Germinal center (tissue), 1 donor: ENCODE measurements at regions not wholly inside any gene's neighbourhood (a gene's known extent, or its start where the extent isn't known, plus 50 kb on each side); places are given as distances from the start of the nearest gene placed in this dataset.

Source experiments
- DNase-seq: peaks from one replicate; pipeline ENCODE4 v3.0.0; 2012; ENCODE audit warnings: mixed read lengths, low spot score

DNA sequence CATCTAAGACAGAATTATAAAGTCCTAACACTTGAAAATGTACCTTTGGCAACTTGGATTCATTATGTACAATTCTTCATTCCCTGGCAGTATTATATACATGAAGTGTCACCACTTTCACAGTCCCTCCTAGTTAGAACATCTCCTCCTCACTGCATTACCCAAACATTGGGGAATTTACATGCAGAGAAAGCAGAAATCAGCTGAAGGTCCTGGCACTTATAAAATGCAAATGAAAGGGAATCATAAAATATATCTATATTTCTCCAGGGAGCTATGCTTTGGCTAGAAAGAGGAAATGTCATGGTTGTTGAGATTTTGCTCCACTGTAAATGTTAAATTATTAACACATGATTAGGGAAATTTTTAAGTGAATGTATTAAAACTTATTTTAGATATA is 835.6 kb upstream of the SLIT2 start:
- no peak for DNase-seq

GRCh38 chr4:19408490-19408889 is 843.2 kb upstream of the SLIT2 start:
- no peak for DNase-seq

DNA sequence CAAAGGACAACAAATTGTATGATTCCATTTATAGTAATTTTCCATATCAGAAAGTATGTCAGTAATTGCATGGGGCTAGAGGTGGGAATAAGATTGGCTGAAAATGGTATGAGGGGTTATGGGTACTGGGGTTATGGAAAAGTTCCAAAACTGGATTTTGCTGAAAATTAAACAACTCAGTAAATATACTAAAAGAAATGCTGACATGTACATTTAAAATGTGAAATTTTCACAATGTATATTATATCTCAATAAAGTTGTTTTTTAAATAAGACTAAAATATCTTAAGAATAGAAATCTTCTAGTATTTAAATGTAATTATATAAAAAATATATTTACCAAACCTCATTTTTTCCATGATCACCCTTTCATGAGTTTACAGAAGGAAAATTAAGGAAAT is 844.9 kb upstream of the SLIT2 start:
- no peak for DNase-seq

DNA sequence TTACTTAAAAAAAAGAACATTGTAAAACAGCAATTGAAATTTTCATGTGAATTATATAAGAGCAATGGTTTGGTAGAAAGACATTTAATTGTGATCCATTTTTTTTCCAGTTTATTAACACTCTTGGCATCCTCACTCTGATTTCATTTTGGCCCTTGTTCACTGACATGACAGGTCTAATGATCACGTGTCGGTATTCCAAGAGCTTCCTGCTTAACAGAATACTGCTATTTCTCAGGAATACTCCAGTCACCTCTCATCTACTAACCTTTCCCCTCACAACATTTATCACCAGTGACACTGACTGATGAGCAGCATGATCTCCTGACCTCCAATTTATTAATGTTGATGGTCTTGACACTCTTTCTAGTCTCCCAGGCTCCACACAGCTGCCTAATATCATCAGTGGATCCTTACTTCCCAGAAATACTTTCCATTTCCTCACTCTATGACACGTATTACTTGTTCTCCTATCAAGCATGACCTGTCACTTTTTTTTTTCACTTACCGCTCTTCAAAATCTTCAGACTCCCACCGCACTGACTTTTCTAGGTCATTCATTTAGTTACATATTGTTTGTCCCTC is 847.8 kb upstream of the SLIT2 start:
- no peak for DNase-seq

DNA sequence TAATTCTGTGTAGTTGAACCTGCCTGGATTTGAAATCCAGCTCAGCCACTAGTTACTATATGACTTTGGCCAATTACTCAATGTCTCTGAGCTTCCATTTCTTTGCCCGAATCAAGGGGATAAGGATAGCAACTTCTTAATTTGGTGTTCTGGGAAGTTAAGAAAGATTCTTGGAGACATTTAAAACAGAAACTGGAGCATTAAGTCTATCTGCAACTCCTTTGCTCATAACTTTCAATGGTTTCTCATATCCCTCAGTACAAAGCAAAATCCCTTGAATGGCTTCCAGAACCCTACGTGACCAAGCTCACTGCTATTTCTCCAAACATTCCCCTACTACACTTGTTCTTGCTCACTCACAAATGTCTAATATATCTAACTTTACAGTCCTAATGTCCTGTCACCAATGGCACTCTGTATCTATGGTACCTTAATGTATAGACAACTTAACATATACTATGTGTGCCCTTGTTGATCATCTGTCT is 849.1 kb upstream of the SLIT2 start:
- no peak for DNase-seq

DNA sequence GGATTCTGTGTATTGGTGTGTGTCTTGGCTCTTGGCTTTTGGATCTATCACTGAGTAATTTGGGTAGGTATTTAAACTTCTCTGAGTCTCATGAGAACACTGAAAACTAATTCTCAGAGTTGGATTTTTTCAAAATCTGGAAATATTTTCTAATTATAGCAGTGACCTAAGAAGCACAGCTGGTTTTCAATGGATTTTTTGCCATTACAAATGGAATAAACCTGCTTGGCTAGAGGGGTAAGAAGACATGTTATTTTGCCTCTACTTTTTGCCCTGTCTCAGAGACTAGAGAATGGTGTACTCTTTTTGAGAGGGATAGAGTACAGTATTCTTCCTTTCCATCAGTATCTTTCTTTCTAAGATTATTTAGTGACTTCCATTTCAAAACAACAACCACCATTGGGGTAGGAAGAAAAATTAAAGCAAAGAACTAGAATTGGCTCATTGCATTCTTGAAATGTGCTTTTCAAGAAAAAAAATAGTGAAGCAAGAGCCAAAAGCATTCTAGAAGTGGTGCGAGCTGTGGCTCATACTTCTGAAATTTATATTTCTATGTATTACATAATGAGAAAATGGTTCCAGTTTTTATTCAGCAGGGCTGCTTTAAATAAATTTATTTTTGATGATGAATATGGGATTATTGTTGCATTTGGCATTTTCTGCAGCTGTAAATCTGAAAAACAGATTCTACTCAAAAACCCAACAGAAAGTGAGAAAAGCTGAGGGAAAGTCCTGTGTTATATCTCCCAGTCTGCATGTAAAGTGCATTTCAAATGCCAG is 850.2 kb upstream of the SLIT2 start:
- DNase-seq = no peak

GRCh38 chr4:19400820-19401219 is 850.9 kb upstream of the SLIT2 start:
- no peak for DNase-seq

DNA sequence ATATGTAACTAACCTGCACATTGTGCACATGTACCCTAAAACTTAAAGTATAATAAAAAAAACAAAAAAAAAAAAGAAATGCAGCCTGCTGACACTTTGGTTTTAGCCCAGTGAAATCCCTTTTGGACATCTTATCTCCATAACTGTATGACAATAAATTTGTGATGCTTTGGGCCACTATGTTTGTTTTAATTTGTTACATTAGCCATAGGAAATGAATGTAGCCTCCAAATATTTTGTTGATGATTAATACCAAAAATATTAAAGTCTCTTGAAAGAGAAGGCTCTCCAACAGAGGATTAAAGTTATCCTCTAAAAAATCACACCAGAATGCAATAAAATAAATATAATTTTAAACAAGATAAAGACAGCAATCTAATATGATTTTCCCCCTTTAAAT is 852.7 kb upstream of the SLIT2 start:
- DNase-seq = no peak

DNA sequence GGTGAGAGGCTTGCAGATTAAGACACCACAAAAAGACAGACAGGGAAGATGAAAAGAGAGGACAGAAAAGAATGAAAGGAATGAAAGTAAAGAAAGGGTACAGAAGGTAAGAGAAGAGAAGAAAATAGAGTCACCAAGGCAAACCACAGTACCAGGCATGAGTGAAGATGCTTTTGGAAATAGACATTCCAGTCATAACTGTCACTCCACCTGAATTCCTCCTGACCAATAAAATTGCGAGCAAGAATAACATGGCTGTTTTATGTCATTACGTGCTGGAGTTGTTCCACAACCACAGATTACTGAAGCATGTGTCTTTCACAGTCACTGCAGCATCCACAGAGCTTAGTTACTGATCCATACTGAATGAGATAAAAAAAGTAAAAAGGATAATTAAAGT is 864.9 kb upstream of the SLIT2 start:
- DNase-seq = no peak

- DNase-seq = no peak
These were observed 868.5 kb upstream of the SLIT2 start for GRCh38 chr4:19382993-19383756.

DNA sequence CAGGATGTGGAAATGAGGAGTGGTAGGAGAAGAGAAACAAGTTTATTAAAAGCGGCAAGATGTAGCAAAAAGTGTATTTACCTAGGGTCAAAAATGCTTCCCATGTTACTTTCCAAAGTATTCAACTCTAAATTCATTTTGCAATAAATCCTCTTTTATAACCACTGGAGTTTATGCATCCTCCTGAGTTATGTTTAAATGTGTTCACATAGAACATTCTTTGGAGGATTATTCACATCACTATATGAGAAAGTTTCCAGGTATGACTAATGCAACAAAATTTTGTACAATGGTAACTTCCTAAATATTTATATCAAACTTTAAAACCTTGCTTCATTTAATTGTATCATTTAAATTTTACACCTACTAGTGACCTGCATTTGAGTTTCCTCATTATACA is 870.6 kb upstream of the SLIT2 start:
- DNase-seq = no peak

- DNase-seq = no peak
These were observed 871.1 kb upstream of the SLIT2 start for GRCh38 chr4:19380600-19380999.

GRCh38 chr4:19379191-19379708 is 872.5 kb upstream of the SLIT2 start:
- no peak for DNase-seq

DNA sequence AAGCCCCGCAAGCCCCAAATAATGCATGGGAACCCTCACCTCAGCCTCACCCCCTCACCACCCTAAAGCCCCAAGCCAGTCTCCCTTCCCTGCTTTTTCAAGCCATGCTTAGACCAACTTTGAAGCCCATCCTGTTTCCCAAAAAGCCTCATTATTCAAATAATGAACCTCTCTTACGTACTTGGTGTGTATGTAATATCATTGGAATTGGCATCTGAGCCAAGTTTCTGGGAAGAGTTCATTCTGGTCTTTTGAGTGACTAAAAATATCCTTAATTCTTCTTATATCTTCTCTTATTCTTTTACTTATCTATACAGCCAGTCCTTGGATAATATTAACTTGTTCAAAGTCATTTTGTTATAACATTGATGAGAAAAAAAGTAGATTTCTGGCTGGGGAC is 875.8 kb upstream of the SLIT2 start:
- DNase-seq = no peak

DNA sequence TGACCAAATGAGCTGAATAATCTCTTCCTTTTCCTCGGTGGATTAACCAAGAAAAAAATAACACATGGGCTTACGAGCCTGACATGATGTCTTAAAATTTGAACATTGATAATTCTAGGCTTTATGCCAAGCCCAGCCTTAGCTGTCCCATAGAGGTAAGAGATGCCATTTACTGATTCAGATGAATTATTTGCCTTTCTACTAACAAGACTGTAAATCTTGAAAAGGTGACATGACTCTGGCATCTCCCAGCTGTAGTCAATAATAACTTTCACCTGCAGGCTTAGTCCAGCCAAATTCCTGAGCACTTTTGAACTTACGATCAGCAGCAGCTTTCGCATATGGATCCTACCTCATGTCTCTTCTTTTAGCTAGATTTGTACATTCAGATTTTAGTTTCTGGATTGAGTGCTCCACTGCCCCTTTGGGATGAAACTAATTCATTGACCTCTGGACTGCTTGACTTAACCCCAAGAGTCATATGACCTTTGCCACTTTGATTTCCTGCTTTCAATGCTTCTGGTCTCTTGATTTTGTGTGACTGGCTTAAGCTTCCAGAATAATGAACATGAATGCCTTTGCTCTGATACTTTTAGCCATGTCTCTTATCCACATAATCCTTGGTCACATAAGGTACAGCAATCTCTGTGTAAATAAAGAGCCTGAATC is 876.4 kb upstream of the SLIT2 start:
- DNase-seq = no peak

- DNase-seq = no peak
These were observed 879.3 kb upstream of the SLIT2 start for GRCh38 chr4:19372390-19372789.

DNA sequence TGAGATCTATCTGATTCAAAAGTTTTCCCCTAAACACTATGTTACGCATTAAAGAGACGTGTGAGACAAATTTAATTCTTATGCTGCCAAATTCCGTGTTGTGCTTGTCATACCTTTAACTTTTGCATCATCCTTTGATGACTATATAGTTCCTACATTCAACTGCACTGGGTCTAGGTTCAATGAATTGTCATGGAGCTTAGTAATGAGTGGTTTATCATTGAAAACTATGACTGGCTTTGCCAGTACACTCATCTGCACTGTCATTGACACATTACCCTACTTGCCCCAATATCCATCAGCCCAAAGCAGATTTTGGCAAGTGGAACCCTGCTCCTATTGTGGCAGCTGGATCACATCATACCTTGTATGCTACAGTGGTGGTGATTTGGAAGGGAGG is 882.9 kb upstream of the SLIT2 start:
- DNase-seq = no peak

DNA sequence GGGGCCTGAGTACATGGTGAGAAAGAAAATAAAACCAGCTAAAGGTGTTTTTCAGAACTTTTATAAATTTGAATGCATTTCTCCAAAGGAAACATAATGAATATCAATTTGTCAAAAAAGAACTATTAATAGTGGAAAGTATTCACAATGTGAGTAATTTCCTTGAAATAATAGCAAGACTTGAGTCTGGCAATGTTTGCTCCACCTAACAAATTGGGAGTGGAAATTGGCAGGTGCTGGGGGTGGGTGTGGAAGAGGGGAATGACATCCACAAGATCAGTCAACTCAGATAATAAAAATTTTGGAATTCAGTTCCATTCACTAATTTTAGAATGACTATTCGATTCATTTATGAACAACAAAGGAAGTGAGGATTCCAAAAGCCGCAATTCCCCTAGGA is 884.8 kb upstream of the SLIT2 start:
- DNase-seq = no peak

- DNase-seq = no peak
These were observed 893.7 kb upstream of the SLIT2 start for GRCh38 chr4:19358015-19358414.

DNA sequence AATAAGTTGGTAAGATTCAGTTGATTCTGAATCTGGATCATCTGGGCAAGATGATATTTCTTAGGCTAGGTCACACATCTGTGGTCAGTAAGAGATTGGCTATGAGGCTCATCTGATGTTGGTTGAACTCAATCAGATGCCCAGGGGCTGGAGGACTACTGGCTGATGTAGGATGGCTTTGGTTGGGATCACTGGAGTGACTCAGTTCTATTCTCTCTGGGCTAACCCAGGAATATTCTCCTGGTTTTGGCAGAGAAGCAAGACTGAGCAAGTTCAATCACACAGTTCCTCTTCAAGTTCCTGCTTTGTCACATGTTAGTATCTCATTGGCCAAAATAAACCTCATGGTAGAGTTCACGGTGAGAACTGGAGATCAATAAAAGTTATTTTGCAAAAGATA is 902.3 kb upstream of the SLIT2 start:
- no peak for DNase-seq

GRCh38 chr4:19348746-19349145 is 903.0 kb upstream of the SLIT2 start:
- DNase-seq = no peak

GRCh38 chr4:19346636-19347035 is 905.1 kb upstream of the SLIT2 start:
- no peak for DNase-seq
